ENCODE measurements at regions not wholly inside any gene's neighbourhood (a gene's known extent, or its start where the extent isn't known, plus 50 kb on each side); places are given as distances from the start of the nearest gene placed in this dataset.

DNA sequence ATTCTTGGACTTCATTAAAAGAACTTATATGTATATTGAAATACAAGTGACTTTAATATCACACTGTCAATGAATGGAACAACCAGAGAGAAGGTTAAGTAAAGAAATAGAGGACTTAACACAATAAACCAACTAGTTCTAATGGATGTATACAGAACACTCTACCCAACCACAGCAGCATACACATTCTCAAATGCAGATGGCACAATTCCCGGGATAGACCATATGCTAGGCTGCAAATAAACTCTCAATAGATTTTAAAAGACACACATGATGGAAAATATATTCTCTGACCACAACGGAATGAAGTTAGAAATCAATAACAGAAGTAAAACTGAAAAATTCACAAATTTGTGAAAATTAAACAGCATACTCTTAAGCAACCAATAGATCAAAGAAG lies 214.3 kb upstream of the LINGO1 start:
- no peak overlapping the region for H3K4me3 ChIP-seq (ENCODE audit: low read length)
- DNase-seq (ENCODE audit: low read depth), result no peak
- TF ChIP-seq CTCF (conservative IDR thresholded peaks at IDR 0.05; ENCODE audit: low read length), result no peak

DNA sequence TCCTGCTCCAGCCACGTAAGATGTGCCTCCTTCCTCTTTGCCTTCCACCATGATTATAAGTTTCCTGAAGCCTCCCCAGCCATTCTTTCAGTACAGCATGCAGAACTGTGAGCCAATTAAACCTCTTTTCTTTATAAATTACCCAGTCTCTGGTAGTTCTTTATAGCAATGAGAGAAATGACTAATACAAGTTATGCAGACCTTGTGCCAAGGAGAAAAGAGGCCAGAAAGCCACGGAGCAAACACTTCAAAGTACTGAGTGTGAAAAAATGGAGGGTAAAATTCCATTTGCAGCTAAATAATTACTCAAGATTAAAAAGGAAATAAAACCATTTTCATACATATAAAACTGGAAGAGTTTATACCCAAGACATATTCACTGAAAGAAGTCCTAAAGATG lies 213.6 kb upstream of the LINGO1 start:
- no peak overlapping the region for H3K4me3 ChIP-seq (ENCODE audit: low read length)
- no peak for TF ChIP-seq CTCF (conservative IDR thresholded peaks at IDR 0.05; ENCODE audit: low read length)
- peak; percentile 28 for DNase-seq (ENCODE audit: low read depth)

GRCh38 chr15:77844798-77845446 lies 212.2 kb upstream of the LINGO1 start:
- no peak overlapping the region for H3K4me3 ChIP-seq (ENCODE audit: low read length)
- no peak for TF ChIP-seq CTCF (conservative IDR thresholded peaks at IDR 0.05; ENCODE audit: low read length)
- DNase-seq (ENCODE audit: low read depth), result no peak

DNA sequence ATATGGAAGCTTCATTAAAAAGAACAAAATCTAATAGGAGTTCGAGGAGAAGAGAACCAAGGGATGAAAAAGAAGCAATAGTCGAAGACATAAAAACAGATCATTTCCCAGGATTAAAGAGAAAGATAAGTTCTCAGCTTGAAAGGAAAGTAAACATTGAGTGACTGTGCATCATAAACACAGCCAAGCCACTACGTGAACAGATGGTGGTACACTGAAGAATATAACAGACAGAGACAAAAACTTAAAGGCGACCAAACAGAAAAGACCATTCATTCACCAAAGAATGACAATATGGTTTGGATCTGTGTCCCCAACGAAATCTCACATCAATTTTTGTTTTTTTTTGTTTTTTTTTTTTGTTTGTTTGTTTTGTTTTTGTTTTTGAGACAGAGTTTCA lies 210.8 kb upstream of the LINGO1 start:
- H3K4me3 ChIP-seq (ENCODE audit: low read length), result no peak overlapping the region
- no peak for TF ChIP-seq CTCF (conservative IDR thresholded peaks at IDR 0.05; ENCODE audit: low read length)
- no peak for DNase-seq (ENCODE audit: low read depth)

DNA sequence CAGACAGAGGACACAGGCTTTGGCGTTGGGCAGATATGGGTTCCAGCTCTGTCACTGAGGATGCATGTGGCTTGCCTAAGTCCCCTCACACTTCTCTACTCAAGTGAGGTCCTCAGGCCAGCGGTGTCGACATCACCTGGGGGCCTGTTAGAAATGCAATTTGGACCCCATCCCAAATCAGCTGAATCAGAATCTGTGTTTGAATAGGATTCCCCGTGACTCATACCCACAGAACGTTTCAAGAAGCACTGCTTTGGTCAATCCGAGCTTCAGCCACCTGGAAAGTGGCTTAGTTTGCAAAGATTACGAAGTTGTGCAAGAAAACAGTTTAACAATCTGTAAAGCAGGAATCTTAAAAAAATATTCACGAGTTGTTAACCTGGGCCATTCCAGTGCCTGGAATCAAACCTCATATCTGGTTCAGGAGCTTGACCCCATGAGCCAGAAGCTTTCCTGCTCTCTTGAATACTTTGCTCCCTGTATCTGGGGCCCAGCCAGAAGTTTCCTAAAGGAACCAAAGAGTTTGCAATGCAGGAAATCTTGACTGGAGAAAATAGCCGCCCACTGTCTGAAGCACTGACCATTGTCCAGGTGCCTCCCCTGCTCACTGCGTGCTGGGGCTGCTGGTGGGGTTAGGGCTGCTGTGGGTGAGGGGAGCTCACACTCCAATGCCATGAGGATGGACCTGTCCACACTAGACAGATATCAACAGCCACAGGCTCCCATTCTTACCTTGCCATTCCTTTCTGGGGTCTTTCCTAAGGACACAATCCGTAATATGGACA lies 208.5 kb upstream of the LINGO1 start:
- H3K4me3 ChIP-seq (ENCODE audit: low read length), result no peak overlapping the region
- peak; percentile 64 for DNase-seq (ENCODE audit: low read depth)
- no peak for TF ChIP-seq CTCF (conservative IDR thresholded peaks at IDR 0.05; ENCODE audit: low read length)

DNA sequence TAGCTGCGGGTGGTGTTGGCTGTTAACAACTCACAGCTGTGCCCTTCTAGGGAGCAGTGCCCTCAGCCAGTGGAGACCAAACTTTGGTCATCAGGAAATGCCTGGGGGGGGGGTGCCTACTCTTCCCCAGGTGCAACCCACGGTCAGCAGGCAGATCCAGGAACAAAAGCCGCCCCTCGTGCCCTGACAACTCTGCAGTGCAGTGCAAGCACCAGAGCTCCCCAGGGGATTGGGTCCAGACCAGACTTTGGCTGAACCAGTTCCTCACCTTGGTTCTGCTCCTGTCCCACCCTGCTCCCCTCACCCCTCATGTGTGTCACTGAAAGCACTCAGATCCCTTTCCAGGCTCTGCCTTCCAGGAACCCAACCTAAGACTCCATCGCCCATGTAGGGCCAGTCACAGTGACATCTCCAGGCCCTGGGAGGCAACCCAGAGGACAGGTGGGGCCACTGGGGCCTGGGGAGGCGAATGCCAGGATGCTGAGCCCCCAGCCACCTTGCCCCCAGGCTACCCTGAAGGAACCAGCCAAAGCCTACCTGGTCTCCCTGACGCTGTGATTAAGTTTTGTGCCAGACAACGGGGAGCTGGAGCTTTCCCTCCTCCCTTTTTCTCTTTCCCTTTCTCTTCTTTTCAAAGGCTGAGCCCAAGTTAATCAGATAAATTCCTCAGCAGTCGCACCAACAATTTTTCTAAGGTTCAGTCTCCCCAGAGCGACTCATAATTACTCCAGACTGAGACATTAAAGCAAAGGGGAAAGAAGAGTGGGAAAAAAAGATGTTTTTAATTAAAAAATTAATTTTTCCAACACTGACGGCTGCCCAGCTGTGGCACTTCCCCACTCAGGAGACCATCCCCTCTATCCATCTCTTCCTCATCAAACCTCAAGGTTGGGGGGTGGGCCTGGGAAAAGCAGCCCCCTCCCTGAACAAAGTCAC lies 207.5 kb upstream of the LINGO1 start:
- H3K4me3 ChIP-seq (ENCODE audit: low read length), result no peak overlapping the region
- no peak for DNase-seq (ENCODE audit: low read depth)
- no peak for TF ChIP-seq CTCF (conservative IDR thresholded peaks at IDR 0.05; ENCODE audit: low read length)
